ENCODE measurements at regions not wholly inside any gene's neighbourhood (a gene's known extent, or its start where the extent isn't known, plus 50 kb on each side); places are given as distances from the start of the nearest gene placed in this dataset.

DNA sequence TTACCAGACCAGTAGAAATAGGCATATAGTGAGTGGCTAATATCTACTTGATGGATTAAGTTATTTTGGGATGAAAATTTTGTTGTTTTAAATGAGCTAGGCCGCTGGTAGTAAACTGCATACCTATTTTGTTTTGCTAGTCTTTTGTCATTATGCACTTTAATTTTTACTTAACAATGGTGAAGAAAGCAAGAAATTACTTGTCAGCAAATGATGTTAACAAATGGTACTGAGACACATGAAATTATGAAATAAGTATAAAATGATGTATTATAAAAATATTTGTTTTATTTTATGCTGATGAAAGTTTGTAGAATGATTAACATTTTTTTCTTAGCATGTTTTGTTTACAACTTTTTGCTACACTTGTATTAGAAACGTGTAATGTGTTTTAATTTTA, 807.7 kb downstream of the TBC1D32 start:
- Histone ChIP-seq H3K9ac (ENCODE audit: insufficient read depth in 1 of 2, low read depth in 2 of 2, low read length in 2 of 2) (no peak overlapping the region), H3K79me2 (ENCODE audit: control insufficient read depth, insufficient read depth, low read length) (no peaks in the 10 kb centered on the region), H3K27me3 (ENCODE audit: control insufficient read depth in 2 of 2, insufficient read depth in 2 of 2, low read length in 2 of 2) (no peaks in the 10 kb centered on the region), H3K9me1 (ENCODE audit: control insufficient read depth, insufficient read depth, low read length) (no peaks in the 10 kb centered on the region), H3K4me1 (replicated peaks in 1 of 2; ENCODE audit: control insufficient read depth in 2 of 2, insufficient read depth in 2 of 2, low read length in 2 of 2) (no peaks in the 10 kb centered on the region), H3K27ac (ENCODE audit: extremely low read depth, low read depth, low read length) (no peak overlapping the region), H3K36me3 (ENCODE audit: control insufficient read depth, insufficient read depth, low read length) (no peaks in the 10 kb centered on the region), H4K20me1 (replicated peaks; ENCODE audit: control insufficient read depth, insufficient read depth, low read length) (no peaks in the 10 kb centered on the region), H3K9me3 (replicated peaks; ENCODE audit: control insufficient read depth, insufficient read depth, low read depth, low read length) (no peaks in the 10 kb centered on the region; the same call in 1 of the 2 replicates), H2AFZ (ENCODE audit: low read depth, low read length) (no peak overlapping the region), H3K4me2 (ENCODE audit: insufficient read depth, low read length) (no peak overlapping the region), H3K4me3 (no peak overlapping the region)
- no TSS peak for BruUV-seq (replicated peaks)
- ChIA-PET POLR2A (no interaction called here), CTCF (ENCODE audit: low intra/inter-chr PET ratio) (no interaction called here)
- in situ Hi-C loops (cut with MboI) (no loop called here), intact Hi-C loops (cut with micrococcal nuclease) (no loop called here)
- 0% methylated on average over 2 of the region's 2 CpGs for WGBS (ENCODE audit: insufficient coverage, low coverage, missing lambda C conversion rate)
- no peak for DNase-seq (ENCODE audit: extremely low read depth in 1 of 4, low spot score in 3 of 4)
- ATAC-seq: no peak
- no peak for FAIRE-seq
- TF ChIP-seq ZNF316 (IDR thresholded peaks at IDR 0.05) (peak; percentile 19; the same call in 1 of the 2 replicates), PHF21A (IDR thresholded peaks at IDR 0.05; ENCODE audit: borderline replicate concordance, low read depth) (no peak)

DNA sequence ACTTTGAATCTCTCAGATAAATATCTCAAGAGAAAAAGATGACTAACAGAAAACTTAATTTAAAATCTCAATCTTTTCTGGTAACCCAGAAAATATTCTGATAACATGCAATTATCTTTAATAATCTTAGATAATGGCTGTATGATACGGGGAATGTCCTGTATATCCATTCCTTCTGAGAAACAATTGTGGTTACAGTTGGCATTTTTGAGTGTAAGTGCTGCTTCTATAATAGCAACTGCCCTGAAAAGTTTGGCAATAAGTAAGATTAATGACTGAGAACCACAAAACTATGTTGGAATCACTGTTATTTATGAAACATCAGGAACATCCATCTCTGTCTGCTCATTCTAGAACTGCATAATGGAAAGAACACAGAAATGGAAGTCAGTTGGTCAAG, 819.7 kb downstream of the TBC1D32 start:
- no peak for DNase-seq (ENCODE audit: extremely low read depth in 1 of 4, low spot score in 3 of 4)
- Histone ChIP-seq H3K9me1 (ENCODE audit: control insufficient read depth, insufficient read depth, low read length) (no peaks in the 10 kb centered on the region), H3K79me2 (ENCODE audit: control insufficient read depth, insufficient read depth, low read length) (no peaks in the 10 kb centered on the region), H3K27ac (ENCODE audit: extremely low read depth, low read depth, low read length) (no peak overlapping the region), H3K4me1 (replicated peaks in 1 of 2; ENCODE audit: control insufficient read depth in 2 of 2, insufficient read depth in 2 of 2, low read length in 2 of 2) (no peaks in the 10 kb centered on the region), H2AFZ (ENCODE audit: low read depth, low read length) (no peak overlapping the region), H3K4me2 (ENCODE audit: insufficient read depth, low read length) (no peak overlapping the region), H3K36me3 (ENCODE audit: control insufficient read depth, insufficient read depth, low read length) (no peaks in the 10 kb centered on the region), H3K9ac (ENCODE audit: insufficient read depth in 1 of 2, low read depth in 2 of 2, low read length in 2 of 2) (no peak overlapping the region), H4K20me1 (replicated peaks; ENCODE audit: control insufficient read depth, insufficient read depth, low read length) (no peaks in the 10 kb centered on the region), H3K27me3 (ENCODE audit: control insufficient read depth in 2 of 2, insufficient read depth in 2 of 2, low read length in 2 of 2) (no peaks in the 10 kb centered on the region), H3K4me3 (no peak overlapping the region), H3K9me3 (replicated peaks; ENCODE audit: control insufficient read depth, insufficient read depth, low read depth, low read length) (no peaks in the 10 kb centered on the region; the same call in none of the 2 replicates)
- in situ Hi-C loops (cut with MboI) (no loop called here), intact Hi-C loops (cut with micrococcal nuclease) (no loop called here)
- no TSS peak for BruUV-seq (replicated peaks)
- WGBS (ENCODE audit: insufficient coverage, low coverage, missing lambda C conversion rate): 0% methylated on average over 1 of the region's 1 CpG
- ChIA-PET CTCF (ENCODE audit: low intra/inter-chr PET ratio) (no interaction called here), POLR2A (no interaction called here)
- FAIRE-seq: no peak
- ATAC-seq: no peak
- TF ChIP-seq ARNT (IDR thresholded peaks at IDR 0.05) (no peak), CBX8 (IDR thresholded peaks at IDR 0.05; ENCODE audit: borderline replicate concordance, extremely low read depth, low read depth, low read length, poor library complexity, severe bottlenecking) (no peak), KAT8 (IDR thresholded peaks at IDR 0.05; ENCODE audit: low read depth) (no peak), TAF15 (IDR thresholded peaks at IDR 0.05; ENCODE audit: low read depth, low read length) (no peak), THRAP3 (IDR thresholded peaks at IDR 0.05; ENCODE audit: borderline replicate concordance) (no peak), ZNF436 (CRISPR knock-in tag; IDR thresholded peaks at IDR 0.05) (no peak), MTA3 (IDR thresholded peaks at IDR 0.05; ENCODE audit: borderline replicate concordance) (no peak)
- TF ChIP-seq, protein P1, sequence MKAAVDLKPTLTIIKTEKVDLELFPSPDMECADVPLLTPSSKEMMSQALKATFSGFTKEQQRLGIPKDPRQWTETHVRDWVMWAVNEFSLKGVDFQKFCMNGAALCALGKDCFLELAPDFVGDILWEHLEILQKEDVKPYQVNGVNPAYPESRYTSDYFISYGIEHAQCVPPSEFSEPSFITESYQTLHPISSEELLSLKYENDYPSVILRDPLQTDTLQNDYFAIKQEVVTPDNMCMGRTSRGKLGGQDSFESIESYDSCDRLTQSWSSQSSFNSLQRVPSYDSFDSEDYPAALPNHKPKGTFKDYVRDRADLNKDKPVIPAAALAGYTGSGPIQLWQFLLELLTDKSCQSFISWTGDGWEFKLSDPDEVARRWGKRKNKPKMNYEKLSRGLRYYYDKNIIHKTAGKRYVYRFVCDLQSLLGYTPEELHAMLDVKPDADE (conservative IDR thresholded peaks at IDR 0.05; ENCODE audit: control insufficient read depth, low read depth, low read length): no peak
- TF ChIP-seq, protein P2, sequence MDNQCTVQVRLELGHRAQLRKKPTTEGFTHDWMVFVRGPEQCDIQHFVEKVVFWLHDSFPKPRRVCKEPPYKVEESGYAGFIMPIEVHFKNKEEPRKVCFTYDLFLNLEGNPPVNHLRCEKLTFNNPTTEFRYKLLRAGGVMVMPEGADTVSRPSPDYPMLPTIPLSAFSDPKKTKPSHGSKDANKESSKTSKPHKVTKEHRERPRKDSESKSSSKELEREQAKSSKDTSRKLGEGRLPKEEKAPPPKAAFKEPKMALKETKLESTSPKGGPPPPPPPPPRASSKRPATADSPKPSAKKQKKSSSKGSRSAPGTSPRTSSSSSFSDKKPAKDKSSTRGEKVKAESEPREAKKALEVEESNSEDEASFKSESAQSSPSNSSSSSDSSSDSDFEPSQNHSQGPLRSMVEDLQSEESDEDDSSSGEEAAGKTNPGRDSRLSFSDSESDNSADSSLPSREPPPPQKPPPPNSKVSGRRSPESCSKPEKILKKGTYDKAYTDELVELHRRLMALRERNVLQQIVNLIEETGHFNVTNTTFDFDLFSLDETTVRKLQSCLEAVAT (IDR thresholded peaks at IDR 0.05): no peak
- TF ChIP-seq, protein P3, sequence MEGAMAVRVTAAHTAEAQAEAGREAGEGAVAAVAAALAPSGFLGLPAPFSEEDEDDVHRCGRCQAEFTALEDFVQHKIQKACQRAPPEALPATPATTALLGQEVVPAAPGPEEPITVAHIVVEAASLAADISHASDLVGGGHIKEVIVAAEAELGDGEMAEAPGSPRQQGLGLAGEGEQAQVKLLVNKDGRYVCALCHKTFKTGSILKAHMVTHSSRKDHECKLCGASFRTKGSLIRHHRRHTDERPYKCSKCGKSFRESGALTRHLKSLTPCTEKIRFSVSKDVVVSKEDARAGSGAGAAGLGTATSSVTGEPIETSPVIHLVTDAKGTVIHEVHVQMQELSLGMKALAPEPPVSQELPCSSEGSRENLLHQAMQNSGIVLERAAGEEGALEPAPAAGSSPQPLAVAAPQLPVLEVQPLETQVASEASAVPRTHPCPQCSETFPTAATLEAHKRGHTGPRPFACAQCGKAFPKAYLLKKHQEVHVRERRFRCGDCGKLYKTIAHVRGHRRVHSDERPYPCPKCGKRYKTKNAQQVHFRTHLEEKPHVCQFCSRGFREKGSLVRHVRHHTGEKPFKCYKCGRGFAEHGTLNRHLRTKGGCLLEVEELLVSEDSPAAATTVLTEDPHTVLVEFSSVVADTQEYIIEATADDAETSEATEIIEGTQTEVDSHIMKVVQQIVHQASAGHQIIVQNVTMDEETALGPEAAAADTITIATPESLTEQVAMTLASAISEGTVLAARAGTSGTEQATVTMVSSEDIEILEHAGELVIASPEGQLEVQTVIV (CRISPR knock-in tag; IDR thresholded peaks at IDR 0.05; ENCODE audit: borderline replicate concordance): no peak
